PFSK-1 (cell line): ENCODE measurements at regions not wholly inside any gene's neighbourhood (a gene's known extent, or its start where the extent isn't known, plus 50 kb on each side); places are given as distances from the start of the nearest gene placed in this dataset.

ENCODE experiments used
- POLR2AphosphoS5 ChIP-seq: IDR thresholded peaks from 2 replicates; pipeline ENCODE4 v1.6.1; 2012; ENCODE audit warnings: low read depth, mild to moderate bottlenecking, control low read depth, low read length, moderate library complexity
- REST ChIP-seq, 2 experiments: IDR thresholded peaks; 2 replicates each; pipeline versions ENCODE4 v1.6.1 to v1.8.0; 2011 to 2012; ENCODE audit warnings: low read depth in 2 of 2, low read length in 2 of 2, control low read depth in 1 of 2, inconsistent platforms in 1 of 2, mild to moderate bottlenecking in 1 of 2, moderate library complexity in 1 of 2; ENCODE audit not compliant: insufficient read depth in 1 of 2
- SIN3A ChIP-seq: IDR thresholded peaks from 2 replicates; pipeline ENCODE4 v1.6.1; 2012; ENCODE audit warnings: mild to moderate bottlenecking, low read length, moderate library complexity, borderline replicate concordance; ENCODE audit not compliant: insufficient read depth

DNA sequence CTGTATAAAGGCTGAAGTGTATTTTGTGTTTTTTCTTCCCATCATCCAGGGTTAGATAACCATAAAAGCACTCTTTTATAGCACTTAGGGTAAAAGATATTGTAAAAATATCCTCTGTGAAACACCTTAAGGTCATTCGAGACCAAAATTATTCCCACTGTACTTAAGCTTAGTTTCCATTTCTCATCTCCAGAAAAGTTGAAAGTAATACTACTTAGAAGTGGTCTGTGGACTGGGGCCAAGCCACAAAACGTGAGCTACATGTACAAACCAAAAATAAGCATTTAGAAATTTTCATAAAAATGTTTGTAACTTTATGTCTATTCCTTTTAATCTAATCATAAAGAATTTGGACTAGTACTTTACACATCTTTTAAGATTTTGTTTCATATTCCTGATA lies 142.0 kb upstream of the NTM start:
- TF ChIP-seq POLR2AphosphoS5 (no peak), REST (IDR thresholded peaks at IDR 0.05; ENCODE audit: insufficient read depth in 1 of 2, low read depth in 2 of 2, low read length in 2 of 2) (no peak), SIN3A (no peak)
